GM19468 (cell line): ENCODE measurements at regions not wholly inside any gene's neighbourhood (a gene's known extent, or its start where the extent isn't known, plus 50 kb on each side); places are given as distances from the start of the nearest gene placed in this dataset.

ENCODE experiments used
- ATAC-seq: cut with Tn5 transposase; IDR thresholded peaks from one replicate; pipeline ENCODE4 v1.9.1; 2021; ENCODE audit warnings: mild to moderate bottlenecking, moderate library complexity, moderate number of reproducible peaks; ENCODE audit not compliant: unreplicated experiment; ENCODE audit errors: extremely low read depth

DNA sequence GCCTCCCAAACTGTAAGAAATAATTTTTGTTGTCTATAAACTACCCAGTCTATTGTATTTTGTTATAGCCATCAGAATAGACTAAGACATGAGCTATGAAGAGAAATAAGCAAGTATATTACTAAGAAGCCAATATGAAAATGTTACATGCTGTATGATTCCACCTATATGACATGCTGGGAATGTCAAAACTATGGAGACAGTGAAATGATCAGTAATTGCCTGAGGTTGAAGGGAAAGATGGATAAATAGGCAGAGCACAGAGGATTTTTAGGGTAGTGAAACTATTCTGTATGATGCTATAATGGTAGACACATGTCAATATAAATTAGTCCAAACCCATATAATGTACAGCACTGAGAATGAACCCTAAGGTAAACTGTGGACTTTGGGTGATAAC is 261.3 kb upstream of the PCDH15 start:
- no peak for ATAC-seq

DNA sequence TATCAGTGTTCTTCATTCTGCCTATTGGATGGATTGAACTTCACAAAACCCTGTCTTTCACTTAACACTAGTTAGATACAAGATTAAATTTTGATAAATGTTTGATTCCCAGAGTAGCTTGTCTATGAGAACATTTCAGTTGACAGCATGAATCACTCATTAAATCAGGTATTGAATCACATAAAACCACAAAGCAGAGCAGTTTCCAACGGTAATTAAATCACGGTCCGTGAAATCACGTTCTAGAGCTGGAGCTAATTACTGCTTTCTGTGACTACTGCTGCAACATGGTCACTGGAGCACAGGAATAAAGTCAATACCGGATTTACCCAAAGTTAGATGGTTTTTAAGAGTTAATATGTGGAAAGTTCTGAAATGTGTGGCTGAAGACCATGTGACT is 257.8 kb upstream of the PCDH15 start:
- ATAC-seq = no peak

DNA sequence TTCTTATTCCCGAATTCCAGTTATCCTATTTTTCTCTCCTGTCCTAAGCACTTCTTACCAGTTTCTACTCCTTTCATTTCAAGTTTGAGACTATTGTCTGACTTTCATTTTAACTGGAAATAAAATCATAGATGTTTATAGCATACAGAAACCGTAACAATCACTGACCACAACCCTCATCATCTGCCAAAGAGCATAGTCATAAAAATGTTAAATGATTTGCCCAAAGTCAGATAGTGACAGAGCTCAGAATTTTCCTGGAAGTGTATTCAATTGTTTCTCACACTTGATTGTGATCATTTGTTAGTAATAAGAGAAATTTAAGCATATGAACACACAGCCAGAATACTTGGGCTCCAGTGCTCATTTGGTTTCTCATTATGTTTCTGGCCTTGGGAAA is 250.5 kb upstream of the PCDH15 start:
- no peak for ATAC-seq

DNA sequence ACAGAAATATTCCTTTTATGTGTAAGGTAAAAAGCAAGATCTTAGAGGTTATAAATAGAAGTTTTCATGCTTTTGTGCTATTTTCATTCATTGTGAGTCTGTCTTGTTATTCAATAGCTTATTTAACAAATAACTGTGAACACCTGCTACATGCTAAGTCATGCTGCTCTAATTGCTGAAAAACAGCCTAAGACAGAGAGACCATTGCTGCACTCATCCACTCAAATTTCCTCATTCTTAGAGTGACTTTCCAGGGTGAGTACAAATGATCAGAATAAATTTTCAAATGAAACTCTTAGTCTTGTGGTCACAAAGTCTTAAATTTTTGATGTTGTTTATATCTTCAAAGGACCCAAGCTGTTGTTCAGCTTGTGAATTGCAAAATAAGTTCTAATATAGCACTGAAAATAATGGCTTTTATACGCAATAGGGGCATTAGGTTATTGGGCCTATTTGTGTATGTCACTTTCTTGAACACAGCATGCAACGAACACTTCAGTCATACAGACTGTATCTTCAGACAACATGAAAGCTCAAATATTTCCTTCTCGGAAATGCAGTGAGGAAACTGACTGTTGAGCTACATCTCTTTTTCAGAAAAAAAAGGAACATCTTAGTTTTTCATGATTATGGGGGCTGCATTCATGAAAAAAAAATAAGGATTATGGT is 247.9 kb upstream of the PCDH15 start:
- no peak for ATAC-seq

DNA sequence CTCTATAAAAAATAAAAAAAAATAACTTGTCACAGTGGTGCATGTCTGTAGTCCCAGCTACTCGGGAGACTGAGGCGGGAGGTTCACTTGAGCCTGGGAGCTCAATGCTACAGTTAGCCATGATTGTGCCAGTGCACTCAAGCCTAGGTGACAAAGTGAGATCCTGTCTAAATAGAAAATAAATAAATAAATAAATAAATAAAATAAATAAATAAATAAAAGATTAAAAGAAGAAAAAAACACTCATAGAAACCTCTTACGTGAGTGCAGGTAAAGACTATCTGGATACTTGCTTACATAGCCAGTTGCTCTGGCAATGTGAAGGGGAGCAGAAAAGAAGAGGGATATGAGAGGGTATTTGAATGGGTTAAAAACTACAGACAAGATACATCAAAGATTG is 242.5 kb upstream of the PCDH15 start:
- no peak for ATAC-seq

DNA sequence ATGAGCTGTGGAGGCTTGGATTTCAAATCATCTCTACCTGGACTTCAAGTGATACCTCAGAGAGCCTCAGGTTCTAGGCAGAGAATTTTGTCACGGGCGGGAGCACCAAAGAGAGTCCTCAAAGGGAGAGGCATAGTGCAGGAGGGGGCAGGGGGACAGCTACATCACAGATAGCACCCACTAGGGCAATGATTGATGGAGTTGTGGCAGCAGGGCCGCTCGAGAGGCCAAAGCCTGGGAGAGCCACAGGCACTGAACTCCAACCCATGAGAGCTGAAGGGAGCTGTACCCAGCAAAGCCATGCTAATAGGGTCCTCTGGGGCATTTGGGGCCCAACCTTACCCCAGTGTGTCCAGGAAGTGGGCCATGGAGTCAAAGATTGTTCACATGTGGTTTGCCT is 232.0 kb upstream of the PCDH15 start:
- no peak for ATAC-seq

DNA sequence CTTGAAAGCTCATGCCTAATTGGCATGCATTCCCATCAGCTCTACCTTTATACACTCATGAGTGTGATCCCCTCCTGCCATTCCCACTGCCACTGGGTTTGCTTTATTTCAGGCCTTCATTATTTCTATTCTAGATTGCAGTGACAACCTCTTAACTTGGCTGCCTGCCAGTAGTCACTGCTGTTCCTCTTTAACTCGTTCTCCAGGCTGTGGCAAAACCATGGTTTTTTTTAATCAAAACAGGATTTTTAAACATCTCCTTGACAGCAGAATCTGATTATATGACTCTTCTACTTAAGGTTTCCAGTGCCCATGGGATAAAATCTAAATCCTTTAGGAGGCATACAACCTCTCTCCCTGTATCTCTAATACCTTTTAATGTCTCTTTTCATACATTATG is 223.7 kb upstream of the PCDH15 start:
- no peak for ATAC-seq

DNA sequence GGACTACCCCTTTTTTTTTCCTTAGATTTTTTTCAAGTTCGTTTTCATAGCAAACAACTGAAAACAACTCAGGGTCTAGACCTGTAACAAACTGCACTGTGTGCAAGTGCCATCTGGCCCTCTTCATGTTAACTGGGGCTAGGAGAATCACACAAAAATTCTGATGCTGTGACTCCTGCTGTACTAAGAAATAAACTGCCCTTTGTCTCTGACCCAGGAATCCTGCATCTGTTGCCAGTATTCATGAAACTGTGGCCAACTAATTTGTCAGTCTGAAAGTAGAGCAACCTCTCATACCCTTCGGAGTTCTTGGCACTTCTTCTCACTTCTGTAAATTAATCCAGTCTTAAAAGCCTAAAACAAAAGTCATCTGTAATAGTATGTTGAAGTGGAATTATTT is 218.4 kb upstream of the PCDH15 start:
- no peak for ATAC-seq

DNA sequence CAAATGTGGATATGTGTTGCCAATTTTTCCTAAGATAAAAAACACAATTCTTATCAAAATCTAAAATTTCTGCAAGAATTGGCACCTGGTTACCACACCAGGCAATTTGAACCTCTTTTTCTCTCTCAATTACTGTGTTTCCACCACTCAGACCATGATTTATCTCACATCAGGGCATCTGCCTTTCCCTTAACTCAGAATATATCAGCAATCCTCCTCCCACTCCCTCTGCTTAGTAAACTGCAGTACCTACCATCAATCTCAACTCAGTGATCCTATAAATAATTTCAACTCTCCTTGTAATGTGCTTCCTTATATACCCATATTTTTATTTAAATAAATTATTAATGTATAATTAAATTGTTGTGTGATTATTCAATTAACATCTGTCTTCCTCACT is 212.3 kb upstream of the PCDH15 start:
- no peak for ATAC-seq

DNA sequence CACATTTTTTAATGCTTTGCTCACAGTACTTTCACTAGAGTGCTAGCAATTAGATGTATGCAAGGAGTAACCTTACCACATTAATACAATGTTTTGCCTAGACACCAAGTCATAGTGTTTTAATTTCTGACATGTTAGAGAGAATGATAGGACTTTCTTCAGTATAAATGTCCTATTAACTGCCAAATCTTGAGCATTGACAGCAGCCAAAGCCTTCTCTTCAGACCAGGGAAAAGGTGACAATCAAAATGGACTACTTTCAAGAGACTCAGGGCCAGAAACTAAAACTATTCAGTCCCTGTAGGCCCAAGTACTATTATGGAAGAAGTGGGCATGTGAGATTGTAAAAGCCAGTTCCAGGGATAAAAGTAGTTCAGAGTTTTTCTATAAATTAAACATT is 201.4 kb upstream of the PCDH15 start:
- no peak for ATAC-seq

DNA sequence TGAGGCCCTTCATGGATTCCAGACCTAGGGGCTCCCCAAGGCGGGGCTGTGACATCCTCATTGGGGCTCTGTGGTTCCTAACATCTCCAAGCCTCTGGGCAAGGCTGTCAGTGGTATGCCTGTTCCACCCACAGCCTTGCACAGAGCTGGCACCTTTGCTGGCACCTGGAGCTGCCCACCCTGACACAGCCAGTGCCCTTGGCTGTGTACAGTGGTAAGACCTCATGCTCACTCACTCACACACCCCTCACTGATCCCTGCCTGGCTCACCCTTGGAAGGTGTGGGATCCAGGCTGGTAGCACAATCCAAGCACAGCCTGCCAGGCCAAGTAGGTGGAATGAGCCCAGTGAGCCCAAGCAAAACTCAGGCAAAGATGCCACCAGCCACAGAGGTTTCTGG is 200.4 kb upstream of the PCDH15 start:
- ATAC-seq = no peak

DNA sequence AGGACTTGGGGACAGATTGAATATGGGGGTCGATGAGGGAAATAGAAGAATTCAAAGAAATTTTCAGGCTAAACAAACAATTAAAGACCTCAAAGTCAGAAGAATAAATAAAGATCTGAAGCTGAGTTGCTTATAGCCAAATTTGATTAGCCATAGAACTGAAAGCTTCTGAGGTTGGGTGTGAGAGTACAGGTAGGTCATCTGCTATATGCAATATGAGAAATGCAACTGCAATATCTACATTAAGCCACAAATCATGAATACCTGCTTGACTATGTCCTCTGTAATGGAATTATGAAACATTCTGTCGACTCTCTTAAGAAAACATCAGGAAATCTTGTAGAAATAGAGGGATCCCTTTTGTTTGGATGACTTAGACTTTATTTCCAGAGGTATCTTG is 192.1 kb upstream of the PCDH15 start:
- no peak for ATAC-seq

DNA sequence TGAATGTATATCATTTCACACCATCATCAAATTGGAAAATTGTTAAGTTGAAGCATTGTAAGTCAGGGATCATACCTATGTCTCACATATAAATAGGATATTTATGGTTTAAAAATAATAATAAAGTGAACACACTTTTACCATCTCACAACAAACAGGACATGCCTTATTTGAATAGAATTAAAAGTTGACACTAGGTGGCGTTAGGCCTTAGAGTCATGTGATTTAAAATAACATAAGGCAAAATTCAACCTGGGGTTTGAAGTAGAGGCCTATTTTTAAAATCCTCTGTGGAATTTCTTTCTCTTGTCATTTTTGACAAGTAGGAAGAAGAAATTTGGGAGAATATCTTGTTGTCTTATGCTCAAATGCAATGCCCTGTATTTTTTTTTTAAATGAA is 184.7 kb upstream of the PCDH15 start:
- no peak for ATAC-seq

DNA sequence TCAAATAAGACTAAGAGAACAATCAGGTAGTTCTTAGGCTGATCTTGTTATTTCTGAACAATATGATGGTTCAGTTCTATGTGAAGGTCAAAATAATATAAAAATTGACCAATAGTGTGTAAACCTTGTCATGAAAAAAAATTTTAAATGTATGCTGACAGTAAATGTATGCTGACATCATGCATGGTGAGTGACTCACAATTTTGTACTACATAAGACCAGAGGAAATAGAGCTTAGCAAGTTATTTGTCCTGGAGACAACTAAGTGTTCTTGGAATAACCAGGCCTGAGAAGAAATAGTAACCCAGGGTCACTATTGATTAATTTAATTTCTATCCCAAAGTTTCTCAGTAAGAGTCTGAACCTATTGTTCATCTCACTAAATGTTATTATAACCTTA is 182.2 kb upstream of the PCDH15 start:
- ATAC-seq = no peak

DNA sequence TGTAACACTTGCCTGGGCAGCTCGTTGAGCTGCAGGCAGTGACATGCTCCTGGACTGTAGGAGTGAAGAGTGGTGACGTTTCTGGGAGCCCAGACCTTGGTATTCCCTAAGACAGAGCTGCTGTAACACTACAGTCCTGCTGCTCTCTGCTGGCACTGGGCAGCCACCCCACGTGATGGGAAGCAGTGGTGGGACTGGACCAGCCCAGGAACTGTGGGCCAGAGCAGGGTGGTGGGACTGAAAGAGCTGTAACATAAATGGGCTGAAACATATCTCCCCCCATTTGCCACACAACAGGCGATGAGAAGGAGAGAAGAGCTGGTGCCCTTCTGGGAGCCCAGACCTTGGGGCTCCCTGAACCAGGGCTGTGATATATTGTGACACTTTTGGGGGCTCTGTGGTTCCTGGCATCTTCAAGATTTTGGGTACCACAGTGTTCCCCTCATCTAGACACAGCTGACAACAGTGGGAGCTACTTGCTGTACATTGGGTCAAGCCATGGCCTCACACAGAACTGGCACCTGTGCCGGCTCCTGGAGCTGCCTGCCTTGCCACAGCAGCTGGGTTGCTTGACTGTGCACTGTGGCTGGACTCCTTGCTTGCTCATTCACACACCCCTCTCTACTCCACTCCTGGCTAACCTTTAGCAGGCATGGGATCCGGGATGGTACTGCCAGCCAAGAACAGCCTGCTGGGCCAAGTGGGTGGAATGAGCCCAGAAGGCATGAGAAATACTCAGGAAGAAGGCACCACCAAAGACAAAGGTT is 161.3 kb upstream of the PCDH15 start:
- ATAC-seq = no peak

DNA sequence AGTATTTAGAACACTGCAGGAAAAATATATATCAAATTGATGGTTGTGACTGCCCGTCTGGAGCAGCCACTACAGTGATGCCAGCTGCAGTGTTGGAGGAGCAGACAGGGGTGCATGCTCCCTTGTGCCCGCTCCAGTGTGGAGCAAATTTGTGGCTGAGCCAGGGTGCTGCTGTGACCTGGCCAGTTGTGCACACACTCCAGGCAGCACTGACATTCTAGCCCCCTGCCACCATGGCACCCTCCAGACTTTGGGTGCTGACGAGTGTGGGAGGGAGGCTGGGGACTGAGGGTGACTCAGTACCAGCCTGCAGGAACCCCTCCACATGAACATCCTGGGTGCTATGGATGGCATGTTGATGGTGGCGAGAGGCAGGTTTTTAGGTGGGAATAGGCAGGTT is 160.0 kb upstream of the PCDH15 start:
- no peak for ATAC-seq

DNA sequence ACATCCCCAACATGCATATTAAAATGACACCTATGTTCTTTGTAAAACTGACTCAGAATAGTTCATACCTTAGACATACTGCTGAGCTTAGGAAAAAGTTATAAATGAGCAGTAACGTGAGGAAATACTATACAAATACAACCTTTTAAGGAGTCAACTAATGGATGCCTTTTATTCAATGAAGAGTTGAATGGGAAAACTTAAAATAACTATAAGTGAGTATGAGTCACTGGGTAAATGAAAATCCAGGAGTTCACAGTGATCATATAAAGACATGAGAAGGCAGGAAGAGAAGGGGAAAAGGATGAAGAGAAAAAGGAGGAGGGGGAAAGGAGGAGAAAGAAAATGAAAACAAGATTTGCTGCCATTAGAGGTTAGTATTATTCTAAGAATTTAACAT is 157.8 kb upstream of the PCDH15 start:
- no peak for ATAC-seq

DNA sequence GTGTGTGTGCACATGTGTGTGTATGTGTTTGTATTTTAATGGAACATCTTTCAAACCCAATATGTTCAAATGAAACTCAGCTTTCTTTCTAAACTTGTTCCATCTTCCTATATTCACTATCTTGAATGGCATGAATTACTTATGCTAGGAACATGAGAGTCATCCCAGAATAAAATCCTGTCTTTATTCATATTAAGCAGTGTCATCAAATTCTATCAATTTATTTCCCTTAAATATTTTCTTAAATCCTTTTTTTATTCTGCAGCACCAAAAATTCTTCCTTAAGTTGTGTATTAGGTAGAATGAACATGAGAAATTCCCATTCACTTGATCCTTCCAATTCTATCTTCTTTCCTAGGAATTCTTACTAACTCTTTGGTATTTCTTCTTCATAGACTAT is 146.6 kb upstream of the PCDH15 start:
- no peak for ATAC-seq

DNA sequence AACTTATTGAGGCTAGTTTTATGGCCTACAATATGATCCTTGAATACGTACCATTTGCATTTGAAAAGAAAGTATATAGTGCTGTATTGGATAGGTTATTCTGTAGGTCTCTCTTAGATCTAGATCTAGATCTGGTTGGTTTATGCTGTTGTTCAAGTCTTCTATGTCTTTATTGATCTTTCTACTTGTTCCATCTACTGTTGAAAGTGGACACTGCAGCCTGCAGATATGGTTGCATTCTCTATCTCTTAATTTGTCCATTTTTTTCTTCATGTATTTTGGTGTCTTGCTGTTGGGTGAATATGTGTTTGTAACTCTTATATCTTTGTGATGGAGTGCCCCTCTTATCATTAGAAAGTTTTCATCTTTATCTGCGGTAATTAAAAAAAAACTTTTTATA is 139.4 kb upstream of the PCDH15 start:
- no peak for ATAC-seq

DNA sequence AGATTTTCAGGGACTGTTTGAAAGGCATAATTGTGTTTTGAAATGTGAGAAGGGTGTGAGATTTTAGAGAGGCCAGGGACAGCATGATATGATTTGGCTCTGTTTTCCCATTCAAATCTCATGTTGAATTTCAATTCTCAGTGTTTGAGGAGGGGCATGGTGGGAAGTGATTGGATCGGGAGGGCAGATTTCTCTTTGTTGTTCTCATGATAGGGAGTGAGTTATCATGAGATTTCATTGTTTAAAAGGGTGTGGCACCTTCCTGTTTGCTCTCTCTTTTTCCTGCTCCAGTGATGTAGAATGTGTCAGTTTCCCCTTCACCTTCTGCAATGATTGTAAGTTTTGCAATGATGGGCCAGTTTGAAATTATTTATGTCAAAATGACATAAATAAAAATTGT is 113.0 kb upstream of the PCDH15 start:
- no peak for ATAC-seq

DNA sequence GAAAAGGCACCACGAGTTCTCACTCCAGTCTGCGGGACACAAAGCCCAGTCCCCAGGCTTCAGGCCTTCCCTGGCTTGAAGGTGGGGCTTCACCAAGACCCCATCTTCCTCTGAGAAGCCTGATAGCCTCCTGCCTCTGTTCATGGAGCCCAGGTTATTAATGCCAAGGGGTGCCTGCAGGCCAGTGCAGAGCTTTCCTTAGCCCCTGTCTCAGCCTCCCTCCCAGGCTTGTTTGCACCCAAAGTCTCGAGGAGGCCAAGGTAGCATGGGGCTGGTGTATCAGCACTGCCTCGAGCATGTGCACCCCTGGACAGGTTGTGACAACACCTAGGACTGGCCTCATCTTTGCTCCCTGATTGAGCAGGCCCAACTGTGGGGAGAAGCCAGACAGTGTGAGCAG is 108.1 kb upstream of the PCDH15 start:
- no peak for ATAC-seq

DNA sequence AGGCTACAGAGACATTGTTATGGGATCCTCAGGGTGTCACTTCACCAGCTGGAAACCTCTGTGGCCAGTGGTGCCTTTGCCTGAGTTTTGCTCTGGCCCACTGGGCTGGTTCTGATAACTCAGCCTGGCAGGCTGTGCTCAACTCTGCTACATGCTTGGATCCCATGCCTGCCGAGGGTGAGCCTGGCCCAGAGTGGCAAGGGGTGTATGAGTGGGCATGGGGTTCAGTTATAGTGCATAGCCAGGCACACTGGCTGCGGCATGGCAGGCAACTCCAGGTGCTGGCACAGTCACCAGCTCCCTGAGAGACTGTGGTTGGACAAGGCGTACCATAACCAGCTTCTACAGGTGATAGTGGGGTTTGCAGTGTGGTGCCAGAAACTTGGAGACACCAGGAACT is 107.0 kb upstream of the PCDH15 start:
- ATAC-seq = no peak
